Ureter (tissue), 1 donor: ENCODE measurements at regions not wholly inside any gene's neighbourhood (a gene's known extent, or its start where the extent isn't known, plus 50 kb on each side); places are given as distances from the start of the nearest gene placed in this dataset.

Source experiments
- DNase-seq: peaks from one replicate; pipeline ENCODE4 v3.0.0-alpha.2; 2020; ENCODE audit warnings: low spot score
- donor health status: DM: yes; HTN: yes; CAD: no.

DNA sequence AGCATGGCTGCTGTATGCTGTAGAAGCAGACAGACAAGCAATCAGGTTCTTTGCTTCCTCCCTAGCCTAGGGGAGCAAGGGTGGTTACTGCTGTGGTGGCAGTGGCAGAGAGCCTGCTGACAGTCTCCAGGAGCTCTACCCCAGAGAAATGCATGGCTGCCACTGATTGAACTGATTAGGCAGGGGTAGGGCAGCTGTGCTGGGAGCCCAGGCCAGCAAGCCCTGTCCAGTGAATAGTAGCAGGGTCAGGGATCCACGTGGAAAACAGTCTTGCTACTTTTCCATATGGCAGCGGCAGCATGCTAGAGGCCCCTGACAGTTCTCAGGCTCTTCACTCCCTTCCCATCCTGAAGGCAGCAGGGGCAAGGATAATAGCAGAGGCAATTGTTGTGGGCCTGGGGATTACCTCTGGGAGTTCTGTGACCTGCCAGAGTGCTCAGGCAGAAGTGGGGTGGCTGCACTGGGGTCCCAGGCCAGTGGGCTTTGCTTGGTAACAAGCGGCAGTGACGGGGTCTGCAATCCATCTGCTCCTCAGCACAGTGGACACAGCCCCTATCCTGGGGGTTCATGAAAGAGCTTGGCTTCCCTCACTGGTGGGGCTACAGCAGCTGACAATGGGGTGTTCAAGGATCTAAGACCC is 558.8 kb upstream of the GHITM start:
- no peak for DNase-seq

DNA sequence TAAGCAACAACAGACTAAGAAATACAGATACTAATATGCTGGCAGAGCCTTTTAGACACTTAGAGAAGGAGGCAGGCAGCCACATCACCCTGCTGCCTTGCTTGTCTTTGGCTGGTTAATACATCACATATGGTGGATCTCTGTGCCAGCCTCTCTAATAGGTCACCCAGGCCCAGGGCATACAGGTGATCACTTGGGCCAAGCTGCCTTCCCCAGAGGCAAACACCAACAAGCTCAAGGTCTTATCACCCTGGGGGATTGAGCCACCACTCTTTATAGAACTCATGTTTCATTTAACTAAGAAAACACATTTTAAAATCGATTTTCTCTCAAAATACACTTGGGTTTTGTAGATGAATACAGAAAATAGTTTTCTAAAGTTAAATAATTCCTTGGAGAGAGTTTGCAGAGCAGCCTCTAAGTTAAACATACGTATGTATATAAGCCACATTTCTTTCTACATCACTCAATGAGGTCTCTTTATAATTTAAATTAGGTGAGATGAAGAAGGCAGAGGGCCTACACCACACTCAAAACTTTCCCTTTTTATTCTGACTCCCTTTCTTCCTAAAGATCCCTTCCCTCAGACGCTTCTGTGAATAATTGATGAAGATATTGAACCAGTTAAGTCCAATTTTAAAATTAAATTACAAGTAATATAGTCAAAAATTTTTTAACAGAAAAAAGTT is 556.8 kb upstream of the GHITM start:
- DNase-seq, result no peak

DNA sequence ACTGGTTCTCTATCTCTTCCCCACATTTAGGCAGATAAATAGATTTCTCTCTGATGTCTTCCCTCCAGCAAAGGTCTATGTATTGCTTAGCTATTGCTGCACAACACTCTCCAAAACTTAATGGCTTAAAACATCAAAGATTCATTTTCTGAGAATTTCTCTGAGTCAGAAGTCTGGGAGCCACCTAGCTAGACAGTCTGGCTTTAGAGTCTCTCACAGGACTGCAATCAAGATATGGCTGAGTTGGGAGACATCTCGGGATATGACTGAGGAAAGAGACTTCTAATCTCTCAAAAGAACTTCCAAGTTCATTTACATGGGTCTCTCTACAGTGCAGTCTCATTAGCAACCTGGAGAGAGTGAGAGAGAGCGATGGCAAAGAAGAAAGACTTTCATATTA is 553.6 kb upstream of the GHITM start:
- no peak for DNase-seq

DNA sequence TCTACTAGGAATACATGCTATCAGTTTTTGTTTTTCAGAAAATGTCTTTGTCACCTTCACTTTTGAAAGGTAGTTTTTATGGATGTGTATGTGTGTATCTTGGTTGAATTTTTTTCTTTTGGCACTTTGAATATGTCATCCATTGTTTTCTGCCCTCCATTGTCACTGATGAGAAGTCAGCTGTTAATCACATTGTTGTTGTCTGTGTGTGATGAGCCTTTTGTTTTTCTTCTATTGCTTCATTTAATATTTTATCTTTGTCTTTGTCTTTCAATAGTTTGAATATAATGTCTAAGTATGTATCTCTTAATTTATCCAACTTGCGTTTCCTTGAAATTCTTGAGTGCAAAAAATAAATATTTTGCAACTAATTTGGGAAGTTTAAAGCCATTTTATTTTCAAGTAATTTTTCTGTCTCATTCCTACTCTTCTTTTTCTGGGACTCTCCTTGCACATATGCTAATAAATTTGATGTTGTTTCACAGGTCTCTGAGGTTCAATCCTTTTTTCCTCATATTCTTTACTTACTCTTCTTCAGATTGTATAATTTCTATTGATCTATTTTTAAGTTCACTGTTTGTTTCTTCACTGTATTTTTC is 546.9 kb upstream of the GHITM start:
- DNase-seq, result no peak

DNA sequence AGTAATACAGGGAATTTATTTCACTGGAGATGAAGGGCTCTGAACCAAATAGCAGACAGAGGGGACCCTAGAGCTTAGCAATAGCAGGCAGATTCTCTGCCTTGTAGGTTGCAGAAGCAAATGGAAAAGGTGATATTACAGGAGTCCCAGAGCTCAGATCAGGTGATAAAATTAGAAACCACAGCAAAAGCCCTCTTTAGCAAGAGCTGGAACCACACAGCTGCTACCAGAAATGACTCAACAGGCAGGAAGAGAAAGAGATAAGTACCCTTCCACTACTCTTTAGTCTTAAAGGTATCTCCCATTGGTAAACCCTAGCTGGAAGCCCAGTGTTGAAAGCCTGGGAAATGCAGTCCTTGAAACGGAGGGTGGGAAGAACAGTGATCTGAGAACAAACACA is 535.6 kb upstream of the GHITM start:
- no peak for DNase-seq

DNA sequence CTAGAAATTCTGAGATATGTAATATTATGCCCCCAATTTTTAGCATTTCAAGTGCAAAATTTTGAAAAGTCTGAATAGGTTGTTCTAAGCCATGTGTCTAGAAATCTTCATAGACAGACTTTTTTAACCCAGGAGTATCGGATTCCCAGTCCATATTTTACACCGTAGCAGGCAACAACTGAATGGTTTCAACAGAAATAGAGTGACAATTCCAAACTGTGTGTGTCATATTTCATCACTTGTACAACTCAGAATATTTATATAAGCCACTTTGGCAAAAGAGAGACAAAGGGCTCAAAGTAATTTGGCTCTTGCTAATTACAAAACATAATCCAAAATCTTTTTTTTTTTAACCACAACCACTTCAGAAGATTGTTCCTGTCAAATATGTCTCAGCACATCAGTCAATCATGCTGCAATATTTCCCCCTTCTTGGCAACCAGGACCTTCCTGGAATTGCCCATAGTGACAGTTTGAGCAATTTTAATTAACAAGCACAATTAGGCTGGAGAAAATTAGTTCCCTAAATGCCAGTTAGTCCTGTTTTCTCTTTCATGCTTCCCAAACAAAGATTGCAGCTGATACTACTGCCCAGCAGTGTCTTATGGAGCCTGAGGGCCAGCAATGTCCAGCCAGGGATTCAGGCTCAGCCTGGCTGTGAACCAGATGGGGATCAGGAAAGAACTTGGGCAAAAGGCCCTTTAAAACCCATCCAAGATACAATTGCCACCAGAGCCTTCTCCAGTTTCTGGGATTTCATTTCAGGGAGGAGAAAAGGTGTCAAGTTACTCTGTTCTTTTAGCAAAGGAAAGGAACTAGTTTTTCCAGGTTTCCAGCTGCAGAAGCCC is 533.3 kb upstream of the GHITM start:
- no peak for DNase-seq

DNA sequence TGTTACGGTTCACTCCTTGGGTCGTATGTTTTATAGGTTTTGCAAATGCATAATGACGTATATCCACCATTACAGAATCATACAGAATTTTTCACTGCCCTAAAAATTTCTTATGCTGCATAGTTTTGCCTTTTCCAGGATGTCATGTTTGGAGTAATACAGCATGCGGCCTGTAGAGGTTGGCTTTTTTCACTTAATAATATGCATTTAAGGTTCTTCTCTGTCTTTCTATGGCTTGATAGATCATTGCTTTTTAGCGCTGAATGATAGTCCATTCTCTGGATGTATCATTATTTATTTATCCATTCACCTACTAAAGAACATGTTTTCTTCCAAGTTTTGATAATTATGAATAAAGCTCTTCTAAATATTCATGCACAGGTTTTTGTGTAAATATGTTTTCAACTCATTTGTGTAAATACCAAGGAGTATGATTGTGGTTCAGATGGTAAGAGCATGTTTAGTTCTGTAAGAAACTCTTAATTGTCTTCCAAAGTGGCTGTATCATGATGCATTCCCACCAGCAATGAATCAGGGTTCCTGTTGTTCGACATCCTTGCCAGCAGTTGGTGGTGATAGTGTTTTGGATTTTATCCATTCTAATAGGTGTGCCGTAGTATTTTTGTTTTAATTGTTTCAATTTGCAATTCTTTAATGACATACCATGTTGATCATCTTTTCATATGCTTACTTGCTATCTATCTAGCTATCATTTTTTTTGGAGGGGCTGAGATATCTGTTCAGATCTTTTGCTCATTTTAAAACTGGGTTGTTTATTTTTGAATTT is 531.2 kb upstream of the GHITM start:
- no peak for DNase-seq

DNA sequence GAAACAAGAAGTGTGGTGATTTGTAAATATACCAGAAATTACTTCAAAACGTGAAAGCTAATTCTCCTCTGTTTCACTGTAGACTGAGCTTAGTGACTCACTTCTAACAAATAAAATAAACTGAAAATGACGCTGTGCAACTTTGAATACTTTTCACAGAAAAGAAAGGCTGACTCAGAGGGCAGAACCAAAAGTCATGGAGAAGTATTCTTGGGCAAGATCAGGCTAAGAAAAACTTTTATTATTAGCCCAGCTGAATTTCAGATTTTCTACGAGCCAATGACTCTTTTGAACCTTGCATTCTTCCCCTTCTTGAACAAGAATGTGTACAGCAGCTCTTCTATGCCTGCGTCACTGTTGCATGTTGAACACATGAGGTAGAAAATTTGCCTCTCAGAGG is 527.3 kb upstream of the GHITM start:
- DNase-seq, result no peak

DNA sequence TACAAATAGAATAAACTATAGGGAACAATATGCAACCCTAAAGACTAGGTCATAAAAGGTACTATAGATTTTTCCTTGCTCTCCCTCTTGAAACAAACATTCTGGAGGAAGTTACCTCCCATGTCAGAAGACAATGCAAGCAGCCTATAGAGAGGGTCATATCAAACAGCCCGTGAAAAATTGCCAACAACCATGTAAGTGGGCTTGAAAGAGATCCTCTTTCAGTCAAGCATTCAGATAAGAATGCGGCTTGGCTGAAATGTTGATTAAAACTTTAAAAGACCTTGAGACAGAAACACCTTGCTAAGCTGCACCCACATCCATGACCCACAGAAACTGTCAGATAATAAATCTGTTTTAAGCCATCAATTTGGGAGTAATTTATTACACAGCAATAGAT is 526.6 kb upstream of the GHITM start:
- DNase-seq, result no peak

DNA sequence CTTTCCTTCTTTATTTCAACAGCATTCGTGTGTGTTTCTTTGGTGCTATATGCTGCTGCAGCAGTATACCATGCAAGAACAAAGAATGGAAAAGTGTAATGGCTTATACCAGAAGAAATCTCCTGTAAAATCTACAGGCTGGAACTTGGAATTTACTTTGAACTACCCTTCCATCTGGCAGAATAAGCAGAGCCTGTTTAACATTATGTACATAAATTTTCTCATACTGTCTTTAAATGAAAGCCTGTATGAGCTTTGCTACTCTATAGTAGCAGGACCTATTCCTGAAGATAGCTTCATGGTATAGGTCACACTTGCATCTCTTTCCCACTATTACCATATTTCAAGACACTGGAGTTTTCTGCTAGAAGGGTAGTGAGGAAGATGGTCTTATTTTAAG is 522.1 kb upstream of the GHITM start:
- DNase-seq, result no peak

DNA sequence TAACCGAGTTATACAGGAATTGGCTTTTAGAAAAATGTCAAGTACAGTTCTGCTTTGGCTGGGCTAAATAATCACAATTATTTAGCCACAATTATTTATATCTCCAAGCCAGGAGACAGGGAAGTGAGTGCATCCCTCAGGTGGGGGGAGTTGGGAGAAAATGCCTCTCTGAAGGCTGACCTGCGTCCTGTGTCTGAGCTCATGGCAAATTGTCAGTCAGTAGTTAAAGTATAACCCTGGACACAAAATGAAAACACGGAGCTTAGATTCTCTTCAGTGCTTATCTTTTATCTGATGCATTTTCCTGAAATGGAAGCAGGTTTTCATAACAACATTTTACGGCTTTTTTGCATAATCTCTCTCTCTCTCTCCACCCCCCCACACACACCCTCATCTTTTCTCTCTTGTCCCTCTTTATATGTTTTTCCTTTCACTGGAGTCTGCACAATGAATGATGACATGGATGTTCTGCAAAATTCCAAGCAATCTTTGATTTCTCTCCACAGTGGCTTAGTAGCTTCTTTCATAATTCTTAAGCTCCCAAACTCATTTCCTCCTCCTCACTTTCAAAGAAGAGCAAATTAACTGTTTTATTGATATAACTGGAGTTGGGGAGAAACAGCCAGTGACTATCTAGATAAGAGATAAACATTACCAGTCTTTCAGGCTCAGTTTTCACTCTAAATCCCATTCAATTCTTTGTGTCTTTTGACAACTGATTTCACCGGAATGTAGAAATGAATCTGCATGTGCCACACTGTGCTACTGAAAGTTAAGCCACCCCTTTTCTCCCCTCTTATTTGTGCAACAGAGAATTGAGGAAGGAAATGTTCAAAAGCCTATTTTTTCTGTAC is 521.4 kb upstream of the GHITM start:
- no peak for DNase-seq

DNA sequence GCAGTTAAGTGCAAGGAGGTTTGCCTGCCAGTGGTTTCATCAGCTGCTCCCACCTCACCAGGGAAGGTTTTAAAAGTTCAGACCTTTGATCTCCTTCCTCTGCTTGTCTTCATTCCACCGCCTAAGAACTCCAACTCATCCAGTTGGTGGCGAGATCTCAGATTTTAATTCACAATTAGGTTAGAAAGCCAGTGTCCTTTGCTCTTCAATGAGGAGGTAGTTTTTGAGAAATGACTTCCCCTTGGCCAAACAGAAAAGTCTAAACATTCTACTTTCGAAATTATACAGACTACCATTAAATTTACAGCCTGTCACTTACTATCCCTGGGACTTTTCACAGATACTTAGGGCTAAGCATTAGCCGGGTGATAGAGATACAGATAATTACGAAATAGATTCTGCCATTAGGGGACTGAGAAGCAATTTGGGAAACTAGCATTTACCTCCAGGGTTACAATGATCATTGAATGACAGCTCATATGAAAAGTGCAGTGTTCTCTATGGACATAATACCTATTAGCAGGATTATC is 513.4 kb upstream of the GHITM start:
- no peak for DNase-seq

DNA sequence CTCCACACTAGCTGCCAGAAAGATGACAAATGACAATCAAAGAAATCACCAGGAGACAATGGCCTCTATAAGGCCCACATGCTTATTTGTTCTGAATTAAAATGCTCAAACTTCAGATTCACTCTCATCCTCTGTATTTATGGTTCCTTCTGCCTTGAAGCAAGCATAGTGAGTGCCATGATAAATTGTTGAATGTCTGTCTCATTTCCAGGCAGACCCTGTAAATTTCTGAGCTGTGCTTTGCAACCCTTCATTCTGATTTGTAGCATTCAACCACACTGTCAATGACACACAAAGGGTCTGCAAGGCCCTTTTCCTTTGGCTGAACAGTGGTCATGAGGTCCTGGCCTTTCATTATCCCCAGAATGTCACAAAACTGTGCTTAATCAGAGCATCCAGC is 506.6 kb upstream of the GHITM start:
- DNase-seq, result no peak

DNA sequence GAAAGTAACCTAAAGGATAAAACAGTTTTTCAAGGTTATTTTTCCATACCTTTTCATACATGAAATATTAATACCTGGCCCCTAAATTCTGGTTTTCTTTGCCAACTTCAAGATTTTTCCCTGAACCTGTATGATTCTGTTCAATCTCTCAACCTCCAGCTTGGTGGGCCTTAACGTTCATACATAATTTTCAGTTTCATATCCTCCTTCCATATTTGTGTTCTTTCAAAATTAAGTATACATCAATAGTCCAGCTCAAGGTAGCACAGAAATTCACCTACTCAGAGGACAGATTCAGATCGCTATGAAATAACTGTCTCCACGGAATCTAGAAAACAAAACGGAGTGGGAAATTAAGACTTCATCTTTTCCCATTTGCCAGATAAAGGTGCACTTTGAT is 505.8 kb upstream of the GHITM start:
- no peak for DNase-seq

DNA sequence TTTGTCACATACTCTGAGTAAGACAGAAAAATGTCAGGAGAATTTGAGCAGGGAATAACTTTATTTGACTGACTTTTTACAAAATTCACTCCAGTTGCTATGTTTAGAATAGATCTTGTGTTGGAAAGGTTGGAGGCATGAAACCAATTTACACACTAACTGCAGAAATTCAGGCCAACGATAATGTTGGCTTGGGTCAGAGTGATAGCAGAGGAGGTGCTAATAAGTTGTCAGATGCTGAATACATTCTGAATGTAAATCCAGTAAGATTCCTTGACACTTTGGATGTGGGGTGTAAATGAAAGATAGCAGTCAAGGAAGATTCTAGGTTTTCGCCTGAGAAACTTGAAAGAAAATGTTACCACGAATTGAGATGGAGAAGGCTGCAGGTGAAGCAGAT is 502.5 kb upstream of the GHITM start:
- no peak for DNase-seq

DNA sequence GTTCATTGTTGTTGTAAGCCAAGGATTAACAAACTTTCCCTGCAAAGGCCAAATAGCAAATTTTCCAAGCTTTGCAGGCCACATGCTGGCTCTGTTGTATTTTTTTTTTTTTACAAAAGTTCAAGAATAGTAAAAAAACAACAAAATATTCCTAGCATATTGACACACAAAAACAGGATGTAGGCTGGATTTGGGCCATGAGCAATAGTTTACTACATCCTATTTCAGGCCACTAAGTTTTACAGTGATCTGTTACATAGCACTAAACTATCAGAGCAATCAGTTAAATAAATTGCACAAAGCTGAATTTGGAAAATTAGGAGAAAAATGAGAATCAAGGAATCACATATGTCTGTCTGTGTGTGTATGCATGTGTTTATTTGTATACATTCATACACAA is 491.8 kb upstream of the GHITM start:
- DNase-seq, result no peak

DNA sequence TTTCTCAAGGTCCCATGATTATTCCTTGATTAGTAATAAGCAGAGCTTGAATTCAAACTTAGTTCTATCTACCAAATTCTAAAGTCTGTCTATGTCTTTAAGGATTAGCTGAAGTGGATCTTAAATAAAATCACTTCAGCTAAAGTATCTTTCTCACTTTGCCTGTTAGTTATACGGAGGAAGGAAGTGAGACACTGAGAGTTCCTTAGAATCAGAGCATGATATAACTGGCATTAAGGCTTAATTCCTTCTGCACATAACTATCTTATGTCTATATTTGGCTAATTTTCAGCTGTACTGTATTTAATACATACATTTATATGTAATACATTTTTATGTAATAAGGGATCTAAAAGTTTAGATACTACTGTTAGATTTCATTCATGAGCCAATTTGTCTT is 491.1 kb upstream of the GHITM start:
- DNase-seq, result no peak

DNA sequence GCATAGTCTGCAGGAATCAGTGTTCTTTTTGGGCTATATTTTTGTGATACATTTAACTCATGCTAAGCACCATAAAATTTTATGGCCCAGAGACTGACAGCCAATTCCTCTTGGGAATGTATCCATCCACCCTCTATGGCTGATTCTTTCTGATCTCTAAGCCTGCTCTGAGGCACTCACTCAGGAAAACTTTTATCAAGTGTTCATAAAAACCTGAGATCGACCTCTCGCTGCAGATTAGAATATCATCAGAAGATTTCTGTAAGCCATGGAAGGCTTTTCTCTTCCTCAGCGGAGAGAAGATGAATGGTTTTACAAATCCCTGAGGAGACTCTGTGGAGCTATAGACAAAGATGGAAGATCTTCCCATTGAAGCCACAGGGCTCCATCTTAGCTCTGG is 489.8 kb upstream of the GHITM start:
- no peak for DNase-seq

DNA sequence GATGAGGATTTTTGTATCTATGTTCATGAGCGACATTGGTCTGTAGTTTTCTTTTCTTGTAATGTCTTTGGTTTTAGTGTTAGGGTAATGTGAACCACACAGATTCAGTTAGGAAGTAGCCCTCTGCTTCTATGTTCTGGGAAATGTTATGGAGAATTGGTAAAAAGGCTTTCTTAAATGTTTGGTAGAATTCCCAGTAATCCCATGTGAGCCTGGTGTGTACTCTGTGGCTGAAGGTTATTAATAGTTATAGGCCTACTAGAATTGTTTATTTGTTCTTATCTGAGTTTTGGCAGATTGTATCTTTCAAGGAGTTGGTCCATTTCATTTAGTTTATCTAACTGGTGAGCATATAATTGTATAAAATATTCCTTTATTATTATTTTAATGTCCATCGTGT is 484.6 kb upstream of the GHITM start:
- DNase-seq, result no peak

DNA sequence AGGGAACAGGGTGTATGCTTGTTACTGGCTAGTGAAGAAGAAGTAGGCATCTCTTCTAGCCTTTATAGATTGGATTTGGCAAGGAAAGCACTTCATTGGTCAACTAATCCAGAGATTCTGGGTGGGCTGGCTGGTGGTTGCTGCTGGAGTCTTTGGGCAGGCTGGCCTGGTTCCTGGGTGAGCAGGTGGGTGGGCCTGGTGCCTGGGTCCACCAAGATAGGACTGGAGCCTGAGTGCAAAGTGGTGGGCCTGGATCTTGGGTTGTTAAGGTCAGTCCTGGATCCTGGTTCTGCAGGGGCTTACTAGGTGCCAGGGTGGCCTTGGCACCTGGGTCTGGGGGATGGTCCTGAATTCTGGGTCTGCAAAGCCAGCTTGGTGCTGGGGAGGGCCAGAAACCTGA is 482.4 kb upstream of the GHITM start:
- no peak for DNase-seq

DNA sequence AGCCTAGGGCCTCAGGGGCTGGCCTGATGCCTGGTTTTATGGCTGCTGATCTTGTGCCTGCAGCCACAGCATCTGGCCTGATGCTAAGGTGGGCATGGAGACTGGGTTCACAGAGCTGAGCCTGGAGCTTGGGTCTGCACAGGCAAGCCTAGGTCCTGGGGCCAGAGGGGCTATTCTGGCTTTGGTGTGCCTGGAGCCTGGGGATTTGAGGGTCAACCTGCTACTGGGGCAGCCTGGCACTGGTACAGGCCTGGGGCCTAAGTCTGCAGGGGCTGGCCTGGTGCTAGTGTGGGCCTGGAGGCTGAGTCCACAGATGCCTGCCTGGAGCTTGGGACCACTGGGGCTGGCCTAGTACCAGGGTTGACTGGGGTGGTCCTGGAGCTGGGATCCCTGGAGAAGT is 481.8 kb upstream of the GHITM start:
- DNase-seq, result no peak
